SK-N-SH treated with all-trans-retinoic acid at 6 μM for 48 hours (cell line): ENCODE measurements at regions not wholly inside any gene's neighbourhood (a gene's known extent, or its start where the extent isn't known, plus 50 kb on each side); places are given as distances from the start of the nearest gene placed in this dataset.

Source experiments
- ATAC-seq: fragments of 200-7000 bp; cut with Tn5 transposase; 3 replicates; pipeline ENCODE4 v1.9.1; 2020; ENCODE audit warnings: mild to moderate bottlenecking, moderate library complexity
- ARNTL ChIP-seq: fragments of 450-650 bp; formaldehyde crosslinking; IDR thresholded peaks from 2 replicates; pipeline ENCODE4 v1.5.0; 2020; ENCODE audit warnings: low read depth, mild to moderate bottlenecking, moderate library complexity, borderline replicate concordance
- BACH2 ChIP-seq: fragments of 250-450 bp; sonication (Bioruptor Pico); IDR thresholded peaks from 2 replicates; pipeline ENCODE4 v1.9.0; 2021; ENCODE audit warnings: mild to moderate bottlenecking, borderline replicate concordance
- CSDC2 ChIP-seq: fragments of 250-450 bp; sonication (Bioruptor Pico); IDR thresholded peaks from 2 replicates; pipeline ENCODE4 v1.5.0; 2020; ENCODE audit warnings: mild to moderate bottlenecking, moderate library complexity
- CSRNP3 ChIP-seq: fragments of 250-450 bp; sonication (Bioruptor Pico); IDR thresholded peaks from 2 replicates; pipeline ENCODE4 v1.5.1; 2021; ENCODE audit warnings: mild to moderate bottlenecking, moderate library complexity
- ESRRG ChIP-seq: fragments of 250-450 bp; sonication (Bioruptor Pico); IDR thresholded peaks from 2 replicates; pipeline ENCODE4 v1.6.1; 2021; ENCODE audit warnings: mild to moderate bottlenecking
- GLIS3 ChIP-seq: fragments of 250-450 bp; sonication (Bioruptor Pico); IDR thresholded peaks from 2 replicates; pipeline ENCODE4 v1.5.0; 2020; ENCODE audit warnings: mild to moderate bottlenecking, moderate library complexity
- ISL1 ChIP-seq: fragments of 250-450 bp; sonication (Bioruptor Pico); IDR thresholded peaks from 2 replicates; pipeline ENCODE4 v2.1.2; 2022; ENCODE audit warnings: mild to moderate bottlenecking, moderate library complexity
- OSR1 ChIP-seq: fragments of 250-450 bp; sonication (Bioruptor Pico); IDR thresholded peaks from 2 replicates; pipeline ENCODE4 v1.8.0; 2022; ENCODE audit warnings: moderate library complexity, mild to moderate bottlenecking, inconsistent platforms
- POU6F1 ChIP-seq: fragments of 250-450 bp; sonication (Bioruptor Pico); IDR thresholded peaks from 2 replicates; pipeline ENCODE4 v1.8.0; 2021; ENCODE audit warnings: low read depth, mild to moderate bottlenecking, moderate library complexity, borderline replicate concordance
- PPARA ChIP-seq: fragments of 250-450 bp; sonication (Bioruptor Pico); IDR thresholded peaks from 2 replicates; pipeline ENCODE4 v1.5.0; 2020; ENCODE audit warnings: mild to moderate bottlenecking, borderline replicate concordance
- RARB ChIP-seq: fragments of 250-450 bp; sonication (Bioruptor Pico); IDR thresholded peaks from 2 replicates; pipeline ENCODE4 v1.8.0; 2021; ENCODE audit warnings: mild to moderate bottlenecking, moderate library complexity
- SNAI2 ChIP-seq: fragments of 250-450 bp; sonication (Bioruptor Pico); IDR thresholded peaks from 2 replicates; pipeline ENCODE4 v1.5.0; 2020; ENCODE audit warnings: mild to moderate bottlenecking, moderate library complexity
- TCF4 ChIP-seq: fragments of 250-450 bp; sonication (Bioruptor Pico); IDR thresholded peaks from 2 replicates; pipeline ENCODE4 v1.8.0; 2021; ENCODE audit warnings: mild to moderate bottlenecking, moderate library complexity, borderline replicate concordance
- TOX ChIP-seq: fragments of 250-450 bp; sonication (Bioruptor Pico); IDR thresholded peaks from 2 replicates; pipeline ENCODE4 v1.8.0; 2021; ENCODE audit warnings: mild to moderate bottlenecking, moderate library complexity, borderline replicate concordance
- TSHZ2 ChIP-seq: fragments of 250-450 bp; sonication (Bioruptor Pico); IDR thresholded peaks from 2 replicates; pipeline ENCODE4 v1.5.0; 2020; ENCODE audit warnings: mild to moderate bottlenecking, moderate library complexity
- ZC3H10 ChIP-seq: fragments of 250-450 bp; sonication (Bioruptor Pico); IDR thresholded peaks from 2 replicates; pipeline ENCODE4 v1.5.1; 2021; ENCODE audit warnings: mild to moderate bottlenecking, moderate library complexity
- ZFP3 ChIP-seq: fragments of 250-450 bp; sonication (Bioruptor Pico); IDR thresholded peaks from 2 replicates; pipeline ENCODE4 v1.5.0; 2020; ENCODE audit warnings: mild to moderate bottlenecking, moderate library complexity
- ZFP30 ChIP-seq: fragments of 450-650 bp; formaldehyde crosslinking; IDR thresholded peaks from 2 replicates; pipeline ENCODE4 v1.5.0; 2022; ENCODE audit warnings: mild to moderate bottlenecking, moderate library complexity
- ZNF565 ChIP-seq: fragments of 450-650 bp; formaldehyde crosslinking; conservative IDR thresholded peaks from 2 replicates; pipeline ENCODE4 v1.5.0; 2020; ENCODE audit warnings: low read depth, mild to moderate bottlenecking, moderate library complexity
- ZNF70 ChIP-seq: fragments of 450-650 bp; formaldehyde crosslinking; IDR thresholded peaks from 2 replicates; pipeline ENCODE4 v1.5.0; 2020; ENCODE audit warnings: mild to moderate bottlenecking, moderate library complexity

GRCh38 chr18:45359275-45360009 lies 255.8 kb upstream of the SLC14A2 start:
- peak; percentile 5; the same call in 1 of the 3 replicates for ATAC-seq
- TF ChIP-seq SNAI2 (CRISPR knock-in tag) (no peak), OSR1 (CRISPR knock-in tag) (no peak)

DNA sequence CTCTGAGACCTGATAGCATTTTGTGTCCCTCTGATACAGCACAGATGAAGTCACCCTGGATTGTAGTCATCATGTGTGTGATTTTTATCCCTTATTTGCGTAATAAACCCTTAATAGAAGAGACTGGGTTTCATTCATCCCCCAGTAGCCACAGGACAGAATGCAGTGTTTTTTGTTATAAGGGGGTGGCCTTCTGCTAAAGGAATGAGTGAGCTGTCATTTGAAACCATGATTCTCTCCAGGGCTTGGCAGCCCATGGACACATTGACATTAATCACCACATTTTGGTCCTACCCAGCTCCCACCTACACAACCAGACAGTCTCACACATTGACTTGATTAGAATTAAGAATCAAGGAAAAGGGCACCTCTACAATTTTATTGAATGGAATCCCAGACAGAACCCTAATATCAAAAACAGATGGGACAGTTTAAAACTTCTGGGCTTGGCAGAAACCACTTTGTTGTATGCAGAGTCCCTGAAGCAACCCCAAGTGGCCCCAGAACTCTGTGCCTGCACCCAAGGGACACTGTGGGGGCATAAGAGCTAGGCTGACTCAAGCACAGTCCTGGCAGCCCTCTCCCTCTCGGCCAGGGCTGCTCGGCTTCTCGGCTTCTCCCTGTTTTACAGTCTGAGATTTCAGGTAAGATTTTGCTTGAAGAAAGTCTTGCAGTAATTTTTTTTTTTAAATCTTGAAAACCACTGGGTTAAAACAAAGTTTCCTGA lies 254.0 kb upstream of the SLC14A2 start:
- peak; percentile 81 for ATAC-seq
- TF ChIP-seq GLIS3 (no peak), PPARA (CRISPR knock-in tag) (no peak), TCF4 (0 out of 2 replicates have a peak, but pooled peaks have one; percentile 26), OSR1 (CRISPR knock-in tag) (no peak), CSDC2 (no peak), POU6F1 (CRISPR knock-in tag) (no peak), TOX (CRISPR knock-in tag) (0 out of 2 replicates have a peak, but pooled peaks have one; percentile 28)

- ATAC-seq, result no peak
Measured at GRCh38 chr18:45363196-45363595, 252.1 kb upstream of the SLC14A2 start.

GRCh38 chr18:45365835-45366234 lies 249.4 kb upstream of the SLC14A2 start:
- no peak for ATAC-seq
- no peak for TF ChIP-seq GLIS3
- TF ChIP-seq POU6F1 (CRISPR knock-in tag), result no peak
- no peak for TF ChIP-seq TOX (CRISPR knock-in tag)
- TF ChIP-seq BACH2, result no peak
- TF ChIP-seq ZC3H10, result no peak
- TF ChIP-seq ZFP30 (CRISPR knock-in tag), result no peak
- no peak for TF ChIP-seq PPARA (CRISPR knock-in tag)

More at GRCh38 chr18:45363196-45363595, 252.1 kb upstream of the SLC14A2 start:
- TF ChIP-seq RARB (CRISPR knock-in tag) (no peak), ZFP3 (no peak), SNAI2 (CRISPR knock-in tag) (no peak), ZNF565 (CRISPR knock-in tag) (no peak), OSR1 (CRISPR knock-in tag) (no peak), GLIS3 (no peak)

- ATAC-seq, result peak; percentile 72
- TF ChIP-seq ZNF70 (CRISPR knock-in tag) (no peak), TOX (CRISPR knock-in tag) (no peak), TCF4 (no peak), GLIS3 (no peak; the same call in 1 of the 2 replicates), TSHZ2 (peak; percentile 61; the same call in 1 of the 2 replicates), SNAI2 (CRISPR knock-in tag) (0 out of 2 replicates have a peak, but pooled peaks have one; percentile 19), ZFP3 (no peak), ZC3H10 (no peak), ARNTL (CRISPR knock-in tag) (no peak), CSRNP3 (no peak), ESRRG (CRISPR knock-in tag) (no peak), POU6F1 (CRISPR knock-in tag) (no peak), ISL1 (CRISPR knock-in tag) (peak; percentile 82), ZNF565 (CRISPR knock-in tag) (no peak)
Measured at GRCh38 chr18:45370255-45371010, 244.8 kb upstream of the SLC14A2 start.
